A549 (cell line): ENCODE measurements at regions not wholly inside any gene's neighbourhood (a gene's known extent, or its start where the extent isn't known, plus 50 kb on each side); places are given as distances from the start of the nearest gene placed in this dataset.

Experiments
- CEBPB ChIP-seq, 2 experiments: fragments of >200 bp in 1 of 2; sonication (Bioruptor Twin) in 1 of 2; formaldehyde crosslinking in 1 of 2; IDR thresholded peaks; 2 replicates each; pipeline ENCODE4 v1.6.1; 2012 to 2016
- CTCF ChIP-seq: fragments of >200 bp; sonication (Bioruptor Twin); formaldehyde crosslinking; IDR thresholded peaks from 3 replicates; pipeline ENCODE4 v1.5.1; 2016
- MAX ChIP-seq: IDR thresholded peaks from 2 replicates; pipeline ENCODE4 v1.6.1; 2012
- POLR2A ChIP-seq: IDR thresholded peaks from 2 replicates; pipeline ENCODE4 v1.6.1; 2012; ENCODE audit warnings: mild to moderate bottlenecking, low read length
- REST ChIP-seq: fragments of 200-600 bp; sonication (generic); IDR thresholded peaks from 2 replicates; pipeline ENCODE4 v1.6.1; 2016; ENCODE audit warnings: antibody characterized with exemption, mild to moderate bottlenecking, moderate library complexity
- SMC3 ChIP-seq: fragments of >200 bp; sonication (Bioruptor Twin); formaldehyde crosslinking; IDR thresholded peaks from 3 replicates; pipeline ENCODE4 v1.6.1; 2018; ENCODE audit warnings: inconsistent platforms
- USF2 ChIP-seq: fragments of 450-650 bp; IDR thresholded peaks from 2 replicates; pipeline ENCODE4 v1.6.1; 2014; ENCODE audit warnings: antibody characterized with exemption

- TF ChIP-seq CTCF (no peak), REST (no peak), POLR2A (no peak), SMC3 (no peak), MAX (no peak), CEBPB (IDR thresholded peaks at IDR 0.05) (no peak), USF2 (no peak)
Measured at GRCh38 chr13:59543418-59543817, 620.3 kb downstream of the DIAPH3 start.
